ENCODE measurements at regions not wholly inside any gene's neighbourhood (a gene's known extent, or its start where the extent isn't known, plus 50 kb on each side); places are given as distances from the start of the nearest gene placed in this dataset.

- TF ChIP-seq CTCF (IDR thresholded peaks at IDR 0.05; ENCODE audit: low read depth, low read length), result no peak
- no peak for TF ChIP-seq EZH2phosphoT487 (IDR thresholded peaks at IDR 0.05; ENCODE audit: low read depth)
Measured at GRCh38 chr1:239954836-239955235, 136.8 kb upstream of the FMN2 start.
